ENCODE measurements at regions not wholly inside any gene's neighbourhood (a gene's known extent, or its start where the extent isn't known, plus 50 kb on each side); places are given as distances from the start of the nearest gene placed in this dataset.

GRCh38 chr12:30145684-30146032, 361.9 kb upstream of the TMTC1 start:
- no peak for TF ChIP-seq CTCF (IDR thresholded peaks at IDR 0.05)
- ATAC-seq (ENCODE audit: low FRiP score): no peak
- no peak for DNase-seq (ENCODE audit: low spot score)

DNA sequence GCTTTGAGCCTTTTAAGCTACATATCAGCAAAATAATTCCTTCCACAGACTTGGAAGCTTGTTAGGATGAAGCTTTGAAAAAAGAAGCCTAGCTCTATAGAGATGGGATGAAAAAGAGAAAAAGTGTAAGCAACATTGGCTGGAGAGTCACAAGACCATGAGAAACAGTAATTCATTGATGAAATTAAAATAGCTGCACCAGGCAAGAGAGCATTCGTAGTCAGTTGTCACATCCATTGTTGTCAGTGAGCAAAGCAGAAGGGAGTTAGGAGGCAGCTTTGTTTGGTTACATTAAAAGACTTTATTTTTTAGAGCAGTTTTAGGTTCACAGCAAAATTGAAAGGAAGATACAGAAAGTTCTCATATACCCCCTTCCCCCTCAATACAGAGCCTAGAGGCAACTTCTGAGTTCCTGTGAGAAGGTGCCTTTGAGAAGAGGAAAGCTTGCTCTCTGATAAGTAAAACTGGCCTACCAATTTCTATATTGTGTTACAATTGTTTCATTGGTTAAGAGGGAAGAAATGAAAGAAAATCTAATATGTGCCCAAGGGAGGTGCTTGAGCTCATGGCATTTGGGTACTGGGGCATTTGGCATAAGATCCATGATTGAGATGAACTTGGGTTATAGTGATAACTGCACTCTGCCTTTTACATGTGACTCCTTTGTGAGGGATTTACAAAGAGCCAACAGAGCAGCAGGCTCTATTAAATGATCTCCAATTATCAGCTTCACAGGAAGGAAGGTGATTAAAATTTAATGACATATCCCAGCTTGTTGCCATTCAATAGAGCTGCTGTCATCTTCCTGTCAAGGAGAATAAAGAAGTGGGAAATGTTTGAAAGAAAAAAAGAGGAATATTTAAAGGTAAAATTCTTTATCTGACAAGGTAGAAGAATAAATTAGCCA, 361.3 kb upstream of the TMTC1 start:
- DNase-seq (ENCODE audit: low spot score) (no peak), ATAC-seq (ENCODE audit: low FRiP score) (no peak)
- TF ChIP-seq CTCF (IDR thresholded peaks at IDR 0.05): no peak

- DNase-seq (ENCODE audit: low spot score) (no peak), ATAC-seq (ENCODE audit: low FRiP score) (no peak)
- TF ChIP-seq CTCF (IDR thresholded peaks at IDR 0.05): no peak
Measured at GRCh38 chr12:30142301-30142700, 358.6 kb upstream of the TMTC1 start.

DNA sequence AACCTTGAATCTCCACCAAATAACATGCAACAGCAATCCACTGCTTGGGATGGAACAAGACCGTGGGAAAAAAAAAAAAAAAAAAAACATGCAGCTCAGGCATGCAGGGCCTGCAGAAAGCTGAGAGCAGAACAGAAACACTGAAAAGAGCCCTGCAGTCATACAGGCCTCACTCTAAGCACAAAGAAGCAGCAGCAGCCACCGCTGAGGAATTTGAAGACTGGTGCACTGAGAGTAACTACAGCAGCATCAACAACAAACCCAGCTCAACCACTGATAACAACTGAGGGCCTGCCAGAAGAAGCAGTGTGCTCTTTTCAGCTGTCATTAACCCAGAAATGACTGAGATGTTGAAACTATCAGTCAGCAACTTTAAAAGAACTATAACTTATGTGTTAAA, 354.7 kb upstream of the TMTC1 start:
- ATAC-seq (ENCODE audit: low FRiP score) (no peak), DNase-seq (ENCODE audit: low spot score) (no peak)

GRCh38 chr12:30136696-30137095, 353.0 kb upstream of the TMTC1 start:
- ATAC-seq (ENCODE audit: low FRiP score) (no peak), DNase-seq (ENCODE audit: low spot score) (no peak)
- no peak for TF ChIP-seq CTCF (IDR thresholded peaks at IDR 0.05)

More for the DNA sequence above, 354.7 kb upstream of the TMTC1 start:
- no peak for TF ChIP-seq CTCF (IDR thresholded peaks at IDR 0.05)

GRCh38 chr12:30135776-30136175, 352.0 kb upstream of the TMTC1 start:
- no peak for TF ChIP-seq CTCF (IDR thresholded peaks at IDR 0.05)
- ATAC-seq (ENCODE audit: low FRiP score) (no peak), DNase-seq (ENCODE audit: low spot score) (no peak)

GRCh38 chr12:30134229-30134628, 350.5 kb upstream of the TMTC1 start:
- no peak for ATAC-seq (ENCODE audit: low FRiP score)
- no peak for TF ChIP-seq CTCF (IDR thresholded peaks at IDR 0.05)
- no peak for DNase-seq (ENCODE audit: low spot score)

All from omental fat pad (tissue), 3 donors.